DOHH2 (cell line): ENCODE measurements at regions not wholly inside any gene's neighbourhood (a gene's known extent, or its start where the extent isn't known, plus 50 kb on each side); places are given as distances from the start of the nearest gene placed in this dataset.

Source experiments
- EZH2phosphoT487 ChIP-seq: fragments of 200-600 bp; sonication (generic); IDR thresholded peaks from 2 replicates; pipeline ENCODE4 v1.6.1; 2017; ENCODE audit warnings: borderline replicate concordance, mild to moderate bottlenecking, antibody characterized with exemption, low read length, moderate library complexity, mixed read lengths
- TF ChIP-seq, protein P1 (sequence below): fragments of 200-600 bp; sonication (generic); IDR thresholded peaks from one replicate; pipeline ENCODE4 v1.5.1; 2014; ENCODE audit warnings: antibody characterized with exemption, mild to moderate bottlenecking, low read depth, low read length; ENCODE audit not compliant: poor library complexity, severe bottlenecking

DNA sequence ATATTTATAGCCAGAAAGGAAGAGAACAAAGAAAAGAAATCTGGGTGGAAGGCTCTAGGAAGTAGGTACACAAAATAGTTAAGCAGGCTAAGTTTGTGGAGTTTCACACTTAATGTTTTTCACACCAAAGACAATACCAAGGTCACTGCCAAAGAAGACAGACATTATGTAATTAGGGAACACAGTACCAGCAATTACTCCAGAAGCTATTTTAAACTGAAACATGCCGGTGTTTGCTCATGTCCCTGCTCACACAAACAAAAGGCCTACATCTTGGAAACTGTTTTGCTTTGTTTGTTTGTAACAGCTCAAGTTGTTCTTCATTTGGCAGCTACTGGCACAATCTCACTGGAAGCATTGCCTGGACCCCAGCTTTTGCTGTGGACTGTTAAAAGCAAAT lies 88.5 kb upstream of the DAB1 start:
- TF ChIP-seq, protein P1, sequence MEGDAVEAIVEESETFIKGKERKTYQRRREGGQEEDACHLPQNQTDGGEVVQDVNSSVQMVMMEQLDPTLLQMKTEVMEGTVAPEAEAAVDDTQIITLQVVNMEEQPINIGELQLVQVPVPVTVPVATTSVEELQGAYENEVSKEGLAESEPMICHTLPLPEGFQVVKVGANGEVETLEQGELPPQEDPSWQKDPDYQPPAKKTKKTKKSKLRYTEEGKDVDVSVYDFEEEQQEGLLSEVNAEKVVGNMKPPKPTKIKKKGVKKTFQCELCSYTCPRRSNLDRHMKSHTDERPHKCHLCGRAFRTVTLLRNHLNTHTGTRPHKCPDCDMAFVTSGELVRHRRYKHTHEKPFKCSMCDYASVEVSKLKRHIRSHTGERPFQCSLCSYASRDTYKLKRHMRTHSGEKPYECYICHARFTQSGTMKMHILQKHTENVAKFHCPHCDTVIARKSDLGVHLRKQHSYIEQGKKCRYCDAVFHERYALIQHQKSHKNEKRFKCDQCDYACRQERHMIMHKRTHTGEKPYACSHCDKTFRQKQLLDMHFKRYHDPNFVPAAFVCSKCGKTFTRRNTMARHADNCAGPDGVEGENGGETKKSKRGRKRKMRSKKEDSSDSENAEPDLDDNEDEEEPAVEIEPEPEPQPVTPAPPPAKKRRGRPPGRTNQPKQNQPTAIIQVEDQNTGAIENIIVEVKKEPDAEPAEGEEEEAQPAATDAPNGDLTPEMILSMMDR = no peak
- no peak for TF ChIP-seq EZH2phosphoT487
